DLD1 (cell line): ENCODE measurements at regions not wholly inside any gene's neighbourhood (a gene's known extent, or its start where the extent isn't known, plus 50 kb on each side); places are given as distances from the start of the nearest gene placed in this dataset.

Experiments
- in situ Hi-C: cut with HindIII; loops from 2 replicates; pipeline ENCODE4 v1.10.0; 2017; ENCODE audit warnings: low sequenced_read_pairs

- in situ Hi-C loops, result no loop called here
Observed at GRCh38 chr14:65243766-65244442, 141.6 kb upstream of the MAX start.

GRCh38 chr14:65249471-65250161 lies 147.3 kb upstream of the MAX start:
- in situ Hi-C loops, result no loop called here

- in situ Hi-C loops, result no loop called here
Observed at GRCh38 chr14:65250162-65250495, 147.8 kb upstream of the MAX start.

GRCh38 chr14:65251213-65251612 lies 148.9 kb upstream of the MAX start:
- in situ Hi-C loops, result no loop called here

- in situ Hi-C loops, result no loop called here
Observed at GRCh38 chr14:65252482-65253255, 150.4 kb upstream of the MAX start.

- in situ Hi-C loops, result loop anchor here (5.0 kb wide), 1 partner anchor 97 kb away; no protein-coding TSS in a partner anchor
Observed at GRCh38 chr14:65255029-65255545, 152.8 kb upstream of the MAX start.

- in situ Hi-C loops, result loop anchor here (5.0 kb wide), 1 partner anchor 96 kb away; no protein-coding TSS in a partner anchor
Observed at GRCh38 chr14:65255583-65256461, 153.5 kb upstream of the MAX start.

- in situ Hi-C loops, result loop anchor here (5.0 kb wide), 1 partner anchor 96 kb away; no protein-coding TSS in a partner anchor
Observed at GRCh38 chr14:65256714-65257113, 154.4 kb upstream of the MAX start.

- in situ Hi-C loops, result loop anchor here (5.0 kb wide), 1 partner anchor 95 kb away; no protein-coding TSS in a partner anchor
Observed at GRCh38 chr14:65257425-65257824, 155.1 kb upstream of the FUT8 start.

GRCh38 chr14:65258391-65258790 lies 154.1 kb upstream of the FUT8 start:
- in situ Hi-C loops, result loop anchor here (5.0 kb wide), 1 partner anchor 94 kb away; no protein-coding TSS in a partner anchor

- in situ Hi-C loops, result loop anchor here (5.0 kb wide), 1 partner anchor 93 kb away; no protein-coding TSS in a partner anchor
Observed at GRCh38 chr14:65259000-65259399, 153.5 kb upstream of the FUT8 start.

- in situ Hi-C loops, result no loop called here
Observed at GRCh38 chr14:65260786-65261185, 151.7 kb upstream of the FUT8 start.

- in situ Hi-C loops, result no loop called here
Observed at GRCh38 chr14:65261425-65261920, 151.1 kb upstream of the FUT8 start.

GRCh38 chr14:65261946-65262345 lies 150.6 kb upstream of the FUT8 start:
- in situ Hi-C loops, result no loop called here

- in situ Hi-C loops, result no loop called here
Observed at GRCh38 chr14:65263177-65263788, 149.2 kb upstream of the FUT8 start.

GRCh38 chr14:65267856-65268255 lies 144.7 kb upstream of the FUT8 start:
- in situ Hi-C loops, result no loop called here

- in situ Hi-C loops, result no loop called here
Observed at GRCh38 chr14:65268594-65268993, 143.9 kb upstream of the FUT8 start.

GRCh38 chr14:65269732-65270131 lies 142.8 kb upstream of the FUT8 start:
- in situ Hi-C loops, result no loop called here

GRCh38 chr14:65277027-65277426 lies 135.5 kb upstream of the FUT8 start:
- in situ Hi-C loops, result no loop called here
